Heart right ventricle (tissue), 16 donors: ENCODE measurements at regions not wholly inside any gene's neighbourhood (a gene's known extent, or its start where the extent isn't known, plus 50 kb on each side); places are given as distances from the start of the nearest gene placed in this dataset.

Source experiments
- ATAC-seq, 8 donors: fragments of 200-7000 bp; cut with Tn5 transposase; one replicate each; pipeline ENCODE4 v1.9.1; 2020; ENCODE audit warnings: mild to moderate bottlenecking in 8 of 8, moderate library complexity in 8 of 8, moderate number of reproducible peaks in 1 of 8
- DNase-seq, 2 donors: peaks; one replicate each; pipeline ENCODE4 v3.0.0-alpha.2; 2020
- H3K27ac ChIP-seq, 10 donors: fragments of 200-600 bp; sonication (generic) in 2 of 10; one replicate each; pipeline versions ENCODE4 v1.5.0 to v1.8.0; 2020 to 2022; ENCODE audit warnings: mild to moderate bottlenecking in 3 of 10
- H3K27me3 ChIP-seq, 7 donors: fragments of 200-600 bp; one replicate each; pipeline ENCODE4 v1.8.0; 2021 to 2022; ENCODE audit warnings: mild to moderate bottlenecking in 2 of 7
- H3K36me3 ChIP-seq, 9 donors: fragments of 200-600 bp; sonication (generic) in 1 of 9; one replicate each; pipeline versions ENCODE4 v1.5.0 to v1.8.0; 2020 to 2022; ENCODE audit warnings: mild to moderate bottlenecking in 2 of 9
- H3K4me1 ChIP-seq, 9 donors: fragments of 200-600 bp; sonication (generic) in 1 of 9; one replicate each; pipeline versions ENCODE4 v1.5.0 to v1.8.0; 2020 to 2022; ENCODE audit warnings: mild to moderate bottlenecking in 4 of 9
- H3K4me3 ChIP-seq, 10 donors: fragments of 200-600 bp; sonication (generic) in 2 of 10; one replicate each; pipeline versions ENCODE4 v1.5.0 to v1.8.0; 2020 to 2022; ENCODE audit warnings: mild to moderate bottlenecking in 7 of 10, moderate library complexity in 2 of 10
- H3K9me3 ChIP-seq, 11 donors: fragments of 200-600 bp in 10 of 11; sonication (generic) in 2 of 11; one replicate each; pipeline versions ENCODE4 v1.5.0 to v1.8.0; 2013 to 2022; ENCODE audit warnings: mild to moderate bottlenecking in 2 of 11, control low read depth in 1 of 11, moderate library complexity in 1 of 11
- CTCF ChIP-seq, 9 donors: fragments of 200-600 bp; sonication (generic) in 2 of 9; IDR thresholded peaks; one replicate each; pipeline versions ENCODE4 v1.5.0 to v1.8.0; 2021 to 2022; ENCODE audit warnings: antibody characterized with exemption in 9 of 9, mild to moderate bottlenecking in 5 of 9, moderate library complexity in 1 of 9
- WGBS, 2 donors: extraction: QIAGEN DNeasy Blood & Tissue Kit; methylation state at CpG; one replicate each; pipeline ENCODE4 v1.1.7; 2013; ENCODE audit warnings: inconsistent platforms in 1 of 2; 5-methylcytosine and 5-hydroxymethylcytosine counted together
- intact Hi-C, 10 donors: fragments of 100-400 bp; cut with DNase I; formaldehyde crosslinking; loops; one replicate each; pipeline versions ENCODE4 v1.11.1 to v1.14.2; 2022
- donor health status: Arrhythmogenic right ventricular cardiomyopathy.
- donor health status: ischemic (EF 13 %, LVEDD 7.1; RV severe dilation, severe dysfunction).
- donor health status: healthy with polysubstance abuse.
- donor health status: DM: no; HTN: yes; CAD: no.
- donor health status: DM: no; HTN: no; CAD: no.
- donor health status: ischemic (EF 25% LVEDD 6.9; RV normal size, moderate dysfunction).
- donor health status: ischemic (EF 25% LVEDD 5.7; RV mildly dilated, moderate dysfunction).
- donor health status: healthy.
- donor health status: DM: yes; HTN: yes; CAD: no.
- donor health status: Ischemic cardiomyopathy.
- donor health status: ischemic (EF 35%, LVEDD 5.7; RV mildly dilated, moderate dysfunction).
- donor health status: nonischemic (EF 11% LVEDD 7.7; RV severe dilation, severe dysfunction).
- donor health status: DM: yes; HTN: yes; CAD: no.
- donor health status: PGD.
- donor health status: ischemic (EF 29% LVEDD 5.4; RV normal size, mild dysfunction).
- donor health status: nonischemic (EF 23%, LVEDD 6.1; RV moderate dilation, normal function).

GRCh38 chr7:21071561-21072501, 285.1 kb upstream of the SP8 start:
- H3K4me3 ChIP-seq: no peak overlapping the region
- peaks cover 0 to 5% (median 0%) of the 10 kb centered on the region in 7 donors for H3K27me3 ChIP-seq
- H3K27ac ChIP-seq: no peak overlapping the region
- no peak for DNase-seq
- no peak for ATAC-seq
- no peaks in the 10 kb centered on the region for H3K36me3 ChIP-seq
- intact Hi-C loops: no loop called here
- WGBS, 2 donors: 50 to 55% methylated on average over 3 of the region's 3 CpGs
- H3K9me3 ChIP-seq: peaks cover 0 to 3% (median 0%) of the 10 kb centered on the region in 11 donors
- no peaks in the 10 kb centered on the region for H3K4me1 ChIP-seq
- no peak for TF ChIP-seq CTCF (IDR thresholded peaks at IDR 0.05)

GRCh38 chr7:21076054-21076453, 289.4 kb upstream of the SP8 start:
- DNase-seq (no peak), ATAC-seq (no peak)
- Histone ChIP-seq H3K9me3 (no peaks in the 10 kb centered on the region), H3K27me3 (peaks cover 0 to 5% (median 0%) of the 10 kb centered on the region in 7 donors), H3K4me3 (no peak overlapping the region), H3K27ac (no peak overlapping the region), H3K36me3 (no peaks in the 10 kb centered on the region), H3K4me1 (no peaks in the 10 kb centered on the region)
- intact Hi-C loops: no loop called here
- WGBS, 2 donors: 19 to 28% methylated on average over 5 of the region's 5 CpGs
- no peak for TF ChIP-seq CTCF (IDR thresholded peaks at IDR 0.05)

- Histone ChIP-seq H3K27ac (no peak overlapping the region), H3K4me3 (no peak overlapping the region), H3K36me3 (no peaks in the 10 kb centered on the region), H3K9me3 (no peaks in the 10 kb centered on the region), H3K4me1 (no peaks in the 10 kb centered on the region), H3K27me3 (peaks cover 0 to 5% (median 0%) of the 10 kb centered on the region in 7 donors)
- WGBS, 2 donors: 67 to 68% methylated on average over 5 of the region's 5 CpGs
- no peak for TF ChIP-seq CTCF (IDR thresholded peaks at IDR 0.05)
- ATAC-seq (no peak), DNase-seq (no peak)
- intact Hi-C loops: no loop called here
Observed at GRCh38 chr7:21076574-21076973, 289.9 kb upstream of the SP8 start.

- Histone ChIP-seq H3K9me3 (no peaks in the 10 kb centered on the region), H3K4me3 (no peak overlapping the region), H3K27me3 (peaks cover 0 to 5% (median 0%) of the 10 kb centered on the region in 7 donors), H3K4me1 (no peaks in the 10 kb centered on the region), H3K27ac (no peak overlapping the region), H3K36me3 (no peaks in the 10 kb centered on the region)
- DNase-seq (no peak), ATAC-seq (no peak)
- WGBS, 2 donors: 87 to 89% methylated on average over 5 of the region's 5 CpGs
- no peak for TF ChIP-seq CTCF (IDR thresholded peaks at IDR 0.05)
- intact Hi-C loops: no loop called here
Observed at GRCh38 chr7:21077602-21078001, 290.9 kb upstream of the SP8 start.
